ENCODE measurements at regions not wholly inside any gene's neighbourhood (a gene's known extent, or its start where the extent isn't known, plus 50 kb on each side); places are given as distances from the start of the nearest gene placed in this dataset.

- TF ChIP-seq, protein P1, sequence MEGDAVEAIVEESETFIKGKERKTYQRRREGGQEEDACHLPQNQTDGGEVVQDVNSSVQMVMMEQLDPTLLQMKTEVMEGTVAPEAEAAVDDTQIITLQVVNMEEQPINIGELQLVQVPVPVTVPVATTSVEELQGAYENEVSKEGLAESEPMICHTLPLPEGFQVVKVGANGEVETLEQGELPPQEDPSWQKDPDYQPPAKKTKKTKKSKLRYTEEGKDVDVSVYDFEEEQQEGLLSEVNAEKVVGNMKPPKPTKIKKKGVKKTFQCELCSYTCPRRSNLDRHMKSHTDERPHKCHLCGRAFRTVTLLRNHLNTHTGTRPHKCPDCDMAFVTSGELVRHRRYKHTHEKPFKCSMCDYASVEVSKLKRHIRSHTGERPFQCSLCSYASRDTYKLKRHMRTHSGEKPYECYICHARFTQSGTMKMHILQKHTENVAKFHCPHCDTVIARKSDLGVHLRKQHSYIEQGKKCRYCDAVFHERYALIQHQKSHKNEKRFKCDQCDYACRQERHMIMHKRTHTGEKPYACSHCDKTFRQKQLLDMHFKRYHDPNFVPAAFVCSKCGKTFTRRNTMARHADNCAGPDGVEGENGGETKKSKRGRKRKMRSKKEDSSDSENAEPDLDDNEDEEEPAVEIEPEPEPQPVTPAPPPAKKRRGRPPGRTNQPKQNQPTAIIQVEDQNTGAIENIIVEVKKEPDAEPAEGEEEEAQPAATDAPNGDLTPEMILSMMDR (IDR thresholded peaks at IDR 0.05): no peak
- no peak for TF ChIP-seq MAFK (IDR thresholded peaks at IDR 0.05; ENCODE audit: partially characterized antibody)
- no peak for TF ChIP-seq ZSCAN20 (CRISPR knock-in tag; IDR thresholded peaks at IDR 0.05)
Observed at GRCh38 chr6:166836785-166837718, 119.3 kb downstream of the RNASET2 start.

All from A549 (cell line).